AG04449 (cell line): ENCODE measurements at regions not wholly inside any gene's neighbourhood (a gene's known extent, or its start where the extent isn't known, plus 50 kb on each side); places are given as distances from the start of the nearest gene placed in this dataset.

Source experiments
- CTCF ChIA-PET: fragments of 350-600 bp; formaldehyde crosslinking; extraction: SDS; loops from one replicate; lab custom pipeline; 2021; ENCODE audit warnings: antibody characterized with exemption; lab: Yijun Ruan, JAX
- POLR2A ChIA-PET: fragments of 400-600, 350-600 bp; formaldehyde crosslinking; extraction: SDS; loops from one replicate; lab custom pipeline; 2020; ENCODE audit warnings: antibody characterized with exemption, inconsistent platforms; lab: Yijun Ruan, JAX
- DNase-seq: peaks from one replicate; pipeline ENCODE4 v3.0.0-alpha.2; 2010; ENCODE audit warnings: low read depth, low spot score
- H3K4me3 ChIP-seq: 2 replicates; pipeline ENCODE4 v1.5.1; 2011; ENCODE audit warnings: low read depth, mild to moderate bottlenecking, control low read depth, low read length
- TF ChIP-seq, protein P1 (sequence below): IDR thresholded peaks from one replicate; pipeline ENCODE4 v1.5.1; 2011; ENCODE audit warnings: mild to moderate bottlenecking, moderate library complexity, low read length, control low read depth, inconsistent platforms; ENCODE audit not compliant: insufficient read depth; ENCODE audit errors: missing control alignments

DNA sequence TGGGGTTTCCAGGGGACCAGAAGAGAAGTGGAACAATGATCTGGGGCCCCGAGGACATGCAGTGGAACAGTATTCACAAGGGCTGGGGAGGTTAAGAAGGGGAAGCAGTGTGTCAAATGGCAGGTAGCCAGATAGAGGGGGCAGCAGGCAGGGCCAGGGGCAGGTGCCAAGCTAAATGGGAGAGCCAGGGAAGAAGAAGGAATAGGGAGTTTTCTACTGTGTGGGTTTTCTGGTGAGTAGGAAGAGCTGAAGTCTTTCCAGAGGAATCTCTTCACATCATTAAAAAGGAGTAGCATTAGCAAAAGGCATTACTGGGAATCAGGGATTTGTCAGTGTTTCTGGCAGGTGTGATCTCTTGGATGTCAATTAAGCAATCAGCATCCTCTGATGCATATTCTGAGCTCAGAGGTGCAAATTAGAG lies 55.8 kb downstream of the IRAG1 start:
- CTCF ChIA-PET, result interaction anchor here (1.0 to 4.8 kb wide), 10 partner anchors 10 to 231 kb away, joined by 3 to 34 read pairs (median 4); no protein-coding TSS in a partner anchor
- no peak overlapping the region for H3K4me3 ChIP-seq
- POLR2A ChIA-PET, result no interaction called here
- TF ChIP-seq, protein P1, sequence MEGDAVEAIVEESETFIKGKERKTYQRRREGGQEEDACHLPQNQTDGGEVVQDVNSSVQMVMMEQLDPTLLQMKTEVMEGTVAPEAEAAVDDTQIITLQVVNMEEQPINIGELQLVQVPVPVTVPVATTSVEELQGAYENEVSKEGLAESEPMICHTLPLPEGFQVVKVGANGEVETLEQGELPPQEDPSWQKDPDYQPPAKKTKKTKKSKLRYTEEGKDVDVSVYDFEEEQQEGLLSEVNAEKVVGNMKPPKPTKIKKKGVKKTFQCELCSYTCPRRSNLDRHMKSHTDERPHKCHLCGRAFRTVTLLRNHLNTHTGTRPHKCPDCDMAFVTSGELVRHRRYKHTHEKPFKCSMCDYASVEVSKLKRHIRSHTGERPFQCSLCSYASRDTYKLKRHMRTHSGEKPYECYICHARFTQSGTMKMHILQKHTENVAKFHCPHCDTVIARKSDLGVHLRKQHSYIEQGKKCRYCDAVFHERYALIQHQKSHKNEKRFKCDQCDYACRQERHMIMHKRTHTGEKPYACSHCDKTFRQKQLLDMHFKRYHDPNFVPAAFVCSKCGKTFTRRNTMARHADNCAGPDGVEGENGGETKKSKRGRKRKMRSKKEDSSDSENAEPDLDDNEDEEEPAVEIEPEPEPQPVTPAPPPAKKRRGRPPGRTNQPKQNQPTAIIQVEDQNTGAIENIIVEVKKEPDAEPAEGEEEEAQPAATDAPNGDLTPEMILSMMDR, result no peak
- no peak for DNase-seq

DNA sequence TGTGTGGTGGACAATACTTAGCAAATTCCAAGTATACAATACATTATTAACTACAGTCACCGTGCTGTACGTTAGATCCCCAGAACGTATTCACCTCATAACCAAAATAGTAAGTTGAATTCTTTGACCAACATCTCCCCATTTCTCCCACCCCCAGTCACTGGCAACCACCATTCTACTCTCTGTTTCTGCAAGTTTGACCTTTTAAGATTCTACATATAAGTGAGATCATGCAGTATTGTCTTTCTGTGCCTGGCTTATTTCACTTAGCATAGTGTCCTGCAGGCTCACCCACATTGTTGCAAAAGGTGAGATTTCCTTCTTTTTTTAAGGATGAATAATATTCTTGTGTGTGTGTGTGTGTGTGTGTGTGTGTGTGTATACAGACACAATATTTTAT lies 59.1 kb downstream of the IRAG1 start:
- no peak for DNase-seq
- TF ChIP-seq, protein P1, result no peak
- H3K4me3 ChIP-seq, result no peak overlapping the region
- ChIA-PET POLR2A (no interaction called here), CTCF (no interaction called here)

DNA sequence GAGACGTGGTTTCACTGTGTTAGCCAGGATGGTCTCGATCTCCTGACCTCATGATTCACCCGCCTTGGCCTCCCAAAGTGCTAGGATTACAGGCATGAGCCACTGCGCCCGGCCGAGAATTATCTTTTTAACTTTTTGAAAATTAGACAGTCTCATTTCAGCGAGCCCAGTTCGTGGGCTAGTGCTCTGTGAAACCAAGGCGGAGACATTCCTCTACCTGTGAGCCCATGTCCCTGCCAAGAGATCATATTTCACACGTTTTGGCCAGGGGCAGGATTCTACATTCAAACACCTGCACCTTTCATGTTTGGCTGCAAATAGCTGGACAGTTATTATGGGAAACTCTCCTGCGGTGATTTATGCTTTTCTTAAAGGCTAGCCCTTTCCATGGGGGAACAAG lies 60.3 kb downstream of the IRAG1 start:
- ChIA-PET CTCF (no interaction called here), POLR2A (no interaction called here)
- H3K4me3 ChIP-seq, result no peak overlapping the region
- no peak for DNase-seq
- TF ChIP-seq, protein P1, result no peak

DNA sequence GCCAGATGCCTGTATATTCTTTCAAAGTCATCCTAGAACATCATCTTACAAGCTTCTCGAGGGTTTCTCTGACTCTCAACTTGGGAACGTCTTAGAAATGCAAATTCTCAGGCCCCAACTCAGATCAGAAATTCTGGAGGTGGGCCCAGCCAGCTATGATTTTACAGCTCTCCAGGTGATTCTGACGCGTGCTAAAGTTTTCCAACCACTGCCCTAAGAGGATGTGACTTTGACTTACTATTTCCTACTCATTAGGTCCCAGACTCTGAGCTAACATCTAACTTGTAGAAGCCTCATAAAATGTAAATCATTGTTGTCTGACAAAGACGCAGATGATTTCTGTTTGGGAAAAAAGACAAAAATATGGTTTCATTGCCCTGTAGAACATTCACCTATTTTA lies 61.1 kb downstream of the IRAG1 start:
- TF ChIP-seq, protein P1, result no peak
- no peak overlapping the region for H3K4me3 ChIP-seq
- ChIA-PET CTCF (no interaction called here), POLR2A (no interaction called here)
- DNase-seq, result no peak

DNA sequence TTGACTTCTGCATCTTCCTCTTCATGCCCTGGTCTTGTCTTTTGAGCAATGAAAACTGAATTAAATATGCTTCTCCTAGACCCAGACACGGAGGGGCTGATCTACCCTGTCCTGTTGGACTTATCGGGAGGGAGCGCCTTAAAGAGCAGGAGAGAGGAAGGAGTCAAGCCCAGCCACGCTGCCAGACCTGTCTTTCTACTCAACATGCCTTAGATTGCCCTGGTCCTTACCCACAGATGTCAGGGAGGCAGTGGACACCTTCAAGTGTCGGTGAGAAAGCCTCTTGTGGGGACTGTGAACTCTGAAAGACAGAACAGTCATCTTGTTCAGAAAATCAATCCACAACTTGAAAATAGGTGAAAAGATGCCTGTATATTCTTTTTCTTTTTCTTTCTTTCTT lies 61.8 kb downstream of the IRAG1 start:
- ChIA-PET POLR2A (no interaction called here), CTCF (no interaction called here)
- no peak overlapping the region for H3K4me3 ChIP-seq
- TF ChIP-seq, protein P1, result no peak
- DNase-seq, result no peak

DNA sequence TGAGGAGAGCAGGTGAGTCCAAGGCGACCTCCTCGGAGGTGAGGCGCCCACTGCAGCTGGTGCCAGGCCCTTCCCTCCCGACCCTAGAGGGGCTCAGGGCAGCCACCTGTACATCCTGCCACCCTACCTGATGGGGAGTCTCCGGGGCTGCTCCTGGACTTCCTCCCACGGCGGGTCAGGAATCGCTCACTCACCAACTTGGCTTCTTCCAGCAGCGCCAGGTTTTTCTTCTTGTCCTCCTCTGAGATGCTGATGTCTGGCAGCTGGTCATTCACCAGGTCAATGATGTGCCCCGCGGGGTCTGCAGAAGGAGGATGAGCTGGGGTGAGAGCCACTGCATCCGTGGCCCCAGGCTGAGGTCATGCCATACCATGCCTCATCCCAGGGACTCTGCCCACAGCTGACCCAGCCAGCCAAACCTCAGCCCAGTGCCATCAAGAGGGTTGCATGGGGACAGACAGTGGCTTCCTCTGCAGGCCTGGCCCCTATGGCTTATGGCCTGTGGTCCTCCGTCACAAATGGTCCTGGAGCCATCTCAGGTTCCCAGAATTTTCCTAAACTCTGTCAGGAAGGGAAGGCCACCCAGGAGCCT lies 61.0 kb upstream of the LYVE1 start:
- TF ChIP-seq, protein P1, result no peak
- POLR2A ChIA-PET, result no interaction called here
- no peak for DNase-seq
- CTCF ChIA-PET, result no interaction called here
- no peak overlapping the region for H3K4me3 ChIP-seq
